ENCODE measurements at regions not wholly inside any gene's neighbourhood (a gene's known extent, or its start where the extent isn't known, plus 50 kb on each side); places are given as distances from the start of the nearest gene placed in this dataset.
A peak's percentile ranks its signal among the peaks of the same experiment; 100 is the strongest.
"Not testable (repeated sequence)": the region's sequence is repeated elsewhere in the genome, so short reads cannot be mapped to it uniquely, and the experiment has no call there.

DNA sequence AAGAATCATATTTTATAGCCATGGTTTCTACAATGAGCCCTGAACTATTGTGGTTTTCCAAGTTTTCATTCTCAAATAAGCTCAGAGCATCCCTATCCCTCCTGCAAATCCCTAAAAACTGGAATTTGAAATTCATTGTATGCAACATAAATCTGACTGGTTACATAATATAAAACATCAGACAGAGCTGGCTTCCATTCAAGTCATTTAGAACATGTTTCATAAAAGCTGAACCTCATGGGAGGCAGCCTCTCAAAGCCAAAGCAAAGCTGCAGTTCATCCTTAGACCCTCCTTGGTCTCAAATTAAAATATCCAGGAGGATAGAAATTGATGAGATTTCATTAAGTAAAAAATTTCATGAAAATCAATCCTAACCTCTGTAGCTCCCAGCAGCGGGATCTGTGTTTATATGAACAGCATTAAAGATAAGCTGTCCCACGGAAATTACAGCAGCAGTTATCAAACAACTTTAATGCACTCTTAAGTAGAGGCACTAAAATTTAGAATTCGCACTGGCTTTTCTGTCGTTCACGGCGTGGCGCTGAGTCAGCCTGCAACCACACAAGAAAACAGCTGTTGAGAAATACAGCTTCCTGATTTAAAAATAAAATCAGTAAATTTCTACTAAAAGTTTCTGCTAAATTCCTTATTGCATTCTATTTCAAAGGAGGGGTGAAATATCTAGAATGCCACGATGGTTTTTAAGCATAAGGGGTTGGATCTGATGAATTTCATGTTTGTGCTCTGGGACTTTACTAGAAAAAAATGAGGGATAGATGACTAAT, 99.9 kb upstream of the TIAM1 start:
- intact Hi-C loops (cut with DNase I, micrococcal nuclease), result no loop called here
- no peak for ATAC-seq
- DNase-seq, result peak in 1 of 2 donors; percentile 15

DNA sequence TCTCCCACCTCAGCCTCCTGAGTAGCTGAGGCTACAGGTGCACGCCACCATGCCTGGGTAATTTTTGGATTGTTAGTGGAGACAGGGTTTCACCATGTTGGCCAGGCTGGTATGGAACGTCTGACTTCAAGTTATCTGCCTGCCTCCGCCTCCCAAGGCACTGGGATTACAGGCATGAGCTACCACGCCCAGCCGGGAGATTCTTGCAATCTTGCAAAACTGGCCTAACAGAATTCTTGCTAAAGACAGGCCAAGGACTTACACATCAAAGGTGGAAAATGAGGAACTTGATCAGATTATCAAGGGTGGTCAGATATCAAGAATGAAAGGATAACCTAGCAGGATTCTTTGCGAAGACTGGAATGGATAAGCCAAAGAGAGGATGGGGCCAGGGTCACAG, 98.3 kb upstream of the TIAM1 start:
- ATAC-seq (no peak), DNase-seq (no peak)
- intact Hi-C loops (cut with DNase I, micrococcal nuclease), result no loop called here

DNA sequence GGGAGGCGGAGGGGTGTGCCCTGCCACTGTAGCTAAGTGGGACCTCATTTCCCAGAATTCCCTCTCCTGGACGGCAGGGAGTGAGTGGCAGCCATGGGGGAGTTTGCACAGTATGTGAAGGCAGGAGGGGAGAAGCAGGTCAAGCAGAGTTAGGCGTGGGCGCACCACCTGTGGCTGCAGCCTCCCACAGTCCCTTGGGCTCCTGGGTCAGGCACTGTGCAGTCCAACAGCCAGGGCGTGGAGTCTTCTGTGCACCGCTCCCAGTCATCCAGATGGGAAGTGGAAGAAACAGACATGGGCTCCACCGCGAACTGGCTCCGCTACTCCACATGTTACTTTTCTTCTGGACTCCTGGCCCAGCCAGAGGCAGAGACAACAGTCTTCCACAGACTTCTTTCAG, 85.4 kb upstream of the TIAM1 start:
- DNase-seq, result no peak
- no peak for ATAC-seq
- intact Hi-C loops (cut with DNase I, micrococcal nuclease), result no loop called here

DNA sequence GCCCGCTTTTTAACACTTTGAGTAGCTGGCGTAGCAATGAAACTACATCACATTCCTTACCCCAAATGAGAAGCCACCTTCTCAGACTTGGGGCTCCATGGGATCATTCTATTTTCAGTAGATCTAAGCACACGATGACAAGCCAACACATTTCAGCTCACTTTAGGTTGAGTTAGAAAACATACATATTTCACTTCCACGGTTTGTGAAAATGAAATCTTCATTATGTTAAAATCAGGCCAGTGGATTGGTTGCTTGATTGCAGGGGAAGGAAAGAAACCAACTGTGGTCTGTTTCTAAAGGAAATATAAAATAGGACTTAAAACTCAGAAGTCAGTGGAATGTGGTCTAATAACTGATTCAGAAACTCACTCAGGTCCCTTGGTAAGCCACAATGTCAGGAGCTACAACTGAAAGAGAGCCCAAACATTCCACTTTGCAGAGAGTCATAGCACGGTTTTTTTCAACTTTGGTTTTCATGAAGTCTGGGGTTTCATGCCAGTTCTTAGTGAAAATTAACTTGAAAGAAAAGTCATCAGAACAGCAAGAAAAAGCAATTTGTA, 82.3 kb upstream of the TIAM1 start:
- intact Hi-C loops (cut with DNase I, micrococcal nuclease), result no loop called here
- no peak for ATAC-seq
- DNase-seq, result no peak

DNA sequence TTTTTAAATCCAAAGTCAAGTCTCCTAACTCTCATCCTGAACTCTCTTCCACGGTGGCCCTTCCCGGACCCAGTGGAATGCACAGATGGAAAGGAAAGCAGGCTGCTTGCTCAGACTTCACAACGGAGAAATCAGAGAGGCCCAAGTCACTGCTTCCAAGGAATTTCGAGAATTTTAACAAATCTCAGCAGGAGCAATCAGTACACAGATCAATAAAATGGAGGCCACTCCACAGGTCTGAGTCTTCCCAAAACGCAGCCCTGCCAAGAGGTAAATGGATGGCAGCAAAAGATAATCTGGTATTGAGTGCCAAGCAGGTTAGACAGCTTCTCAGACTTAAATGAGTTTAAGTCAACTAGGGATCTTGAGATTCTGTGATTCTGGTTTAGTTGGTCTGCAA, 81.1 kb upstream of the TIAM1 start:
- no peak for ATAC-seq
- no peak for DNase-seq
- intact Hi-C loops (cut with DNase I, micrococcal nuclease), result no loop called here

DNA sequence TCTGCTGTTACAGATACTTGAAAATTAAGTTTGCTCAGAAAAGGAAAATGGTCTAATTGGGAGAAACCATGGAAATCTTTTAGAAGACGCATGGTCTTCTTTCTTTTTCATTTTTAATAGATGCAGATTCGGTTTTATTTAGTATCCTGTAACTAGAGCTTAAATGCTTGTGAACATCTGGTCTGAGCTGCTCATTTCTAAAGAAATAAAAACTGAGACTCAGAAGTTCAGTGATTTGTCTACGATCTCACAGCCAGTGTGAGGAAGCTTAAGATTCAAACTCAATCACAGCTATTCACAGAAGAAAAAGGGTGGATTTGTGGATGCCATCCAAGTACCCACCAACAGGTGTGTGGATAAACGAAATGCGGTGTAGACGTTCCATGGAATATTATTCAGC, 80.0 kb upstream of the TIAM1 start:
- intact Hi-C loops (cut with DNase I, micrococcal nuclease), result no loop called here
- no peak for DNase-seq
- ATAC-seq, result no peak

DNA sequence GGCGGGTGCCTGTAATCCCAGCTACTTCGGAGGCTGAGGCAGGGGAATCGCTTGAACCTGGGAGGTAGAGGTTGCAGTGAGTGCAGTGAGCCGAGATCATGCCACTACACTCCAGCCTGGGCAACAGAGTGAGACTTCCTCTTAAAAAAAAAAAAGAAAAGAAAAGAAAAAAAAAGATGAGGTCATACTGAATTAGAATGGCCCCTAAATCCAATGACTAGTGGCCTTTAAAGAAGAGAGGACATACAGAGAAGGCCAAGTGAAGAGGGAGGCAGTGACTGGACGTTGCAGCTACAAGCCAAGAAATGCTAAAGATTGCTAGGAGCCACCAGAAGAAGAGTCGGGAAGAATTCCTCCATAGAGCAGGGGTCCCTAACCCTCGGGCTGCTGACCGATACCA, 76.9 kb upstream of the TIAM1 start:
- intact Hi-C loops (cut with DNase I, micrococcal nuclease), result no loop called here
- DNase-seq (no peak), ATAC-seq (no peak)

DNA sequence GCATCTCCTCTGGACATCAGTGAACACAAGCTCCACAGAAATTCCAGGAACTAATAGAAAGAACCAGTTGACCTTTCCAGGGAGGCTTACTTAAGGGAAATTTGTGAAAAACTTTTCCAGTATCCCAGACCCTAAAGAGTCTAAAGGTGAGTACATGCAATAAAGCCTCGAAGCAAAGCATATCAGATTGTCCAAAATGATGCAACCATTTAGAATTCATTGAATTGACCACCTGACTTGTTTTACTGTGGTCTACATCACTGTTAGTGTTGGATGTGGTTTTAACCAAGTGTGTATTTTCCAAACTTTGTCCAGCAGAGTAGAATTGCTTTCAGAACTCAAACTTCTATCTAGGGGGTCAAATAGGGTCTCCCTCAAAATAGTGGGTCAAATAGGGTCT, 76.3 kb upstream of the TIAM1 start:
- DNase-seq, result no peak
- no peak for ATAC-seq
- intact Hi-C loops (cut with DNase I, micrococcal nuclease), result no loop called here

DNA sequence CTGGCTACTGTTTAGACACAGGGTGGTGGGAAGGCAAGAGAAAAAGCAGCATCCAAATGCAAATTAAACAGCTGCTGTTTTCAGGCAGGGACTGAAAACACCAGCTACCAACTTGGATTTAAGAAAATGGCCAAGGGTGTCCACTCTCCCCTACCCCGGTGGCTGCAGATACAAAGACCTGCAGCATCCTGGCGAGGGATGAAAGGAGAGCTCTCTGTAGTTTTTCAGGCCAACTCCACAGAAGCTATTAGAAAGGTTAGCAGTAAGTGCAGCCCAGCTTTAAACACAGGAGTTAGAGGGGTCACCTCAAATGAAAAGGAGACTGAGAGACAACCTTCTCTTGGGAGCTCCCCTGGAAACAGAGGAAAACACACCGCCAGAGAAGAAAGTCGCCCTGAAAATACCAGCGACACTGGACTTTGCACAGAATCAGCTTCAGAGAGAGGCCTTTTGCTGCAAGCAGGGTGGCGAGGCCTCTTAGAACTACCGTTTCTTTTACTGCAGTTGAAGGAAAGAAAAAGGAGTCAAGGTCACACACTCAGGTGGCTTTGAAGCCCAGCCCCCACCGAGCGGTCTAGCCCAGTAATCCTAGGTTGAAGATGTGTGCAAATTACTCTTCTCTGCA, 74.4 kb upstream of the TIAM1 start:
- ATAC-seq, result no peak
- no peak for DNase-seq
- intact Hi-C loops (cut with DNase I, micrococcal nuclease), result no loop called here

DNA sequence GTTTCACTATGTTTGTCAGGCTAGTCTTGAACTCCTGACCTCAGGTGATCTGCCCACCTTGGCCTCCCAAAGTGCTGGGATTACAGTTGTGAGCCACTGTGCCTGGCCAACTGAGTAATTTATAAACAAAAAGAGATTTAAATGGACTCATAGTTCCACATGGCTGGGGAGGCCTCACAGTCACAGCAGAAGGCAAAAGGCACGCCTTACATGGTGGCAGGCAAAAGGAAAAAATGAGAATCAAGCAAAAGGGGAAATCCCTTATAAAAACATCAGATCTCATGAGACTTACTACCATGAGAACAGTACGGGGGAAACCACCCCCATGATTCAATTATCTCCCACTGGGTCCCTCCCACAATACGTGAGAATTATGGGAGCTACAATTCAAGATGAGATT, 73.2 kb upstream of the TIAM1 start:
- ATAC-seq; intact Hi-C loops (cut with DNase I, micrococcal nuclease); DNase-seq: not testable (repeated sequence)

DNA sequence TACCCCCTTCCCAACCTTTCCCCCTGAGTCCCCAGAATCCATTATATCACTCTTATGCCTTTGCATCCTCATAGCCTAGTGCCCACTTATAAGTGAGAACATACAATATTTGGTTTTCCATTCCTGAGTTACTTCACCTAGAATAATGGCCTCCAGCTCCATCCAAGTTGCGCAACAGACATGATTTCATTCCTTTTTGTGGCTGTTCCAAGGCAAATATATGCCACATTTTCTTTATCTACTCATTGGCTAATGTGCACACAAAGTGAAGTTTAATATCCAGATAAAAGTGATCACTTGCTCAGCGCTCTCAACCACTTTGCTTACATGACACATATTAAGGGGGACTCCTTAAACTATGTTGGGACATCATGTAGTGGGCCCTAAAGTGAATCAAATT, 72.4 kb upstream of the TIAM1 start:
- DNase-seq (no peak), ATAC-seq (no peak)
- intact Hi-C loops (cut with DNase I, micrococcal nuclease), result no loop called here

DNA sequence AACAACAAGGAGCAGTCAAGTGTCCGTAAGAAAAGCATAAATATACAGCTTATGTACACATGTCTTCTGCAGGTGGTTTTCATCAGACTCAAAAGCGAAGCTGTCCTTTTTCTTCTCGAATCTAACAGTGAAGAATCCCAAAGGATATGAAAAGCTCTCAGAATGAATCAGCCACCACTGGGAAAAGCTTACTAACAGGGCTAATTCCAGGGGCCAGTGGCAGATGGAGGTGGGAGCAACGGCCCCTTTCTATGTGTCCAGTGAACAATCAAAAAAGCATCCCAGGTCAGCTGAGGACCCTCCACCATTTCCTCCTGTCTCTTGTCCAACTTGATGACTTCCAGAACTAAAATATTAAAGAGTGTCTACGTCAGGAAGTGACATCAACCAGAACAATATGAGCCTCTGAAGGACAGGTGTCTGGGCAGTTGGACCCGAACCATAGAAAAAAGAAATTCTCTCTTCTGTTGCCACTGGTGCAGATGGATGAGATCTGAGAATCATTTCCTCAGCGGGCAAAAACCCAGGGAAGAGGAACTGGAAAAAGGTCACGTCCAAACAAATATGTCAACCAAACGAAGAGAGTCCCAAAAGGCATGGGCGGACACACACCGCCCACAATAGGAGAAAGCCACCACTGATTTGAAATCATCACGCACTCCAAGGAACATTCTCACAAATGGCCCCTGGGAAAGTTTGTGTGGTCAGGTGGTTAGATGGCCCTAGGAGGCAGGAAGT, 70.4 kb upstream of the TIAM1 start:
- no peak for DNase-seq
- intact Hi-C loops (cut with DNase I, micrococcal nuclease), result no loop called here
- ATAC-seq, result no peak

DNA sequence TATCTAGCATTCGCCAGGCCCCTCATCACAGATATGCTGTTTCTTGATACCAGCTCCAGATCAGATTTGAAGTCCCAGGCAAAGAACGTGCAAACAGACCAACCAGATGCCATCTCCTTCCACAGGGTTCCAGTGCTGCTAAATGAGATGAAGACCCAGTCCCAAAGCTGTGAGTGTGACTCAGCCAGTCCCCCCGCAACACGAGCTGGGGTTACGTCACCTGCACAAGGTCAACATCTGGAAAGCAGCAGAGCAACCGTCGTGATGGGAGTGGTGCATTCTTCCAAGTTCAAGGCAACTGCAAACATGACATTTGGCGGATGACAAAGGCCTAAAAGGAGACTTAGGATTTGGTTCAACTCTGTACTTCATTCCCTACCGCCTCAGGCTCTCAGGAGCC, 69.6 kb upstream of the TIAM1 start:
- intact Hi-C loops (cut with DNase I, micrococcal nuclease), result no loop called here
- no peak for DNase-seq

DNA sequence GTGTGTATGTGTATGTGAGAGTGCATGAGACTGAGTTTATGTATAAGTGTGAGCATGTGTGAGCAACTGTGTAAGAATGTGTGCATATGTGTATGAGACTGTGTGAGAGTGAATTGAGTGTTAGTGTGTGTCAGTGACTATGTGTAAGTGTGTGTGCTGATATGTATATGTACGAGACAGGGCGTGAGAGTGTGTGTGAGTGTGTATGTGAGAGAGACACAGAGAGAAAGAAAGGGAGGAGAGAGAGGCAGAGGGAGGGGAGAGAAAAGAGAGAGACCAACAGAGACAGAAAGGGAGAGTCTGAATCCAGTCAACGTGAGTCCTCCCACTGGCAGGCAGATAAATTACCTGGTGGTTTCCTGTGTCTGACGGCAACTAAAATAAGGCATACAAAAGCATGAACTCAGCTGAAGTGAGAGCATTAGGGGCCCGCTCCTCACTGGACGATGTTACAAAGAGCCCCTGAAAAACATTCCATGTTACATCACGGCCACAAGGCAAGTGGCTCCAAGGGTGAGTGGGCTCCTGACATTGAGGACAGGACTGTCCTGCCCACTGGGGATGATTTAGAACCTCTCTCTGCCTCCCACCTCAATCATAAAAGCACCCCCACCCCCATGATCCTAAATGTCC, 66.6 kb upstream of the TIAM1 start:
- intact Hi-C loops (cut with DNase I, micrococcal nuclease), result no loop called here
- ATAC-seq, result no peak
- no peak for DNase-seq

More for the DNA sequence above, 69.6 kb upstream of the TIAM1 start:
- ATAC-seq, result no peak

DNA sequence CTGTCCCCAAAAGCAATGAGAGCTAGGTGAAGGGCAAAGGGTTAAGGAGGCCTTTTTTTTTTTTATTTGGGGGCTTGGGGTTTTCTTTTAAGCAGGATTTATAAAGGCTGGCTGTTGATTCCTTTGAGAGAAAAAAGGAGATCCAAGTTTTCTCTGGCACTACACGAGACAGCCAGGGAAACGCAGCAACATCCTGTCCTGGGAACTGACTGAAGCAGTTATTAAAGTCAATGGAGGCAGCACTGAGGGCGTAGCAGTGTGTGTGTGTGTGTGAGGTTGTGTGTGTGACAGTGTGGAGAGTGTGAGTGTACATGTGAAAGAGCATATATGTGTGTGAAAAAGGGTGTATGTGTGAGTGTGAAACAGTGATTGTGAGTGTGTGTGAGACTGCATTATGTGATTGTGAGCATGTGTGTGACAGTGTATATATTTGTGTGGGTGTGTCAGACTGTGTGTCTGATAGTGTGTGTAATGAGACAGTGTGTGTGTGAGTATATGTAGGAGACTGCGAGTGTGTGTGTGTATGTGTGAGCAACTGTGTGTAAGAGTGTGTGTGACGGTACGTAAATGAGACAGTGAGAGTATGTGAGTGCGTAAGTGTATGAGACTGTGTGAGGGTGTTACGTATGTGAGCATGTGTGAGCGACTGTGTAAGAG, 65.9 kb upstream of the TIAM1 start:
- intact Hi-C loops (cut with DNase I, micrococcal nuclease), result no loop called here
- ATAC-seq, result no peak
- no peak for DNase-seq

DNA sequence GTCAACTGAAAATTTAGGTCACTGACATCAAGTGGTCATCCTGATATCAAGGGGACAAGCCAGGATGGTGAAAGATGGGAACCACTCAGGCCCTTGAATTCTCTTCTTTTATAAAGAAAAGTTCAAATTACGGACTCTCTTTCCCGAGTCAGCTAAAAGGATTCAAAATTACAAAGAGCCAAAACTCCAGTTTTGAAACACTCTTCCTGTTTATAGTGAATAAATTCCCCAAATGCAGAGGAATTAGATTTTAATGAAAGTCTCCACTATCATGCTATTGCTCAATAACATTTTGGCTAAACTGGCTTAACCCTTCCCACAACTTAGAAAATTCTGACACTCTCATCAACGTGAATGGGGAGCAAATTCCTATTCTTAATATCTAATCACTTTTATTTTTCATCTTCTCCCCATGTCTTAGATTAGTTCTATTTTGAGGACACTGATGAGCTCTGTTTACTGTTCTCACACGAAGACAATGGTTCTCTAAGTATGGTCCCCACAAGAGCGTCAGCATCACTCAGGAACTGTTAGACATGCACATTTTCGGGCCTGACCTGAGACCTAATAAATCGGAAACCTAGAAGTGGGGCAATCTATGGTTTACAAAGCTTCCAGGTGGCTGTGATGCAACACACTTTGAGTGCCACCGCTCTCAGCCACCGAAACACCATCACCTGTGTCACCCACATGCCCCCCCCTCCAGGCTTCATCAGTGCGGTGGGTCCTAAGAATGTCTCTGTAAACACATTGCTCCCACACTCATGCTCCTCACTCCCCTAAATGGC, 64.4 kb upstream of the TIAM1 start:
- ATAC-seq, result no peak
- intact Hi-C loops (cut with DNase I, micrococcal nuclease), result no loop called here
- DNase-seq, result no peak

DNA sequence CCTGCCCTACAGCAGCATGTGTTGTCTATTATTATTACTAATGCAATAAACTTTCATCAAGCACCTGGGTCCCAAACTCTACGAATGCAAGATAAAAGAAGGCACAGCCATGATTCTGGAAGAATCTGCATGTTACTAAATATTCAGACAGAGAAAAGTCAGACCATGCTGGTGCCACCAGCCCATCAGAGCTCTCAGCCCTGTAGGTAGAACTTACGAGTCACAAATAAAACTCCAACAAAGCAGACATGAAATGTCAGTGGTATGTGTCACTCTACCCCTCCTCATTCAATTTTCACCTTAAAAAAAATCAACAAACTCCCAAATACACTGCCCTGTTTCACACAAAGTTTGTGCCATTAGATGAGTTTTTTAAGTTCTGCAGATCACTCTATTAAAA, 62.4 kb upstream of the TIAM1 start:
- ATAC-seq (no peak), DNase-seq (no peak)
- intact Hi-C loops (cut with DNase I, micrococcal nuclease), result no loop called here

DNA sequence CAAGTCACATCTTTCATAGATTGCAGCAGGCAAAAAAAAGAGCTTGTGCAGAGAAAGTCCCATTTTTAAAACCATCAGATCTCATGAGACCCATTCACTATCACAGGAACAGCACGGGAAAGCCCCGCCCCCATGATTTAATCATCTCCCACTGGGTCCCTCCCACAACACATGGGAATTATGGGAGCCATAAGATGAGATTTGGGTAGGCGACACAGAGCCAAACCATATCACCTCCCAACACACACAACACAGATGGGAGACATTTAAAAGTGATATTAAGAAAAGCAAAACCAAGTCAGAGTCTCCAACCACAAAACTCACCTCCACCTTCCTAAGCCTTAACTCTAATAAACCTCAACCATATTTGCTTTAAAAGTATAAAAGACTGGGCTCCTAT, 61.5 kb upstream of the TIAM1 start:
- no peak for DNase-seq
- intact Hi-C loops (cut with DNase I, micrococcal nuclease), result no loop called here
- no peak for ATAC-seq

Measured in left colon (tissue), 2 donors.